ENCODE measurements at regions not wholly inside any gene's neighbourhood (a gene's known extent, or its start where the extent isn't known, plus 50 kb on each side); places are given as distances from the start of the nearest gene placed in this dataset.
"Not testable (repeated sequence)": the region's sequence is repeated elsewhere in the genome, so short reads cannot be mapped to it uniquely, and the experiment has no call there.

DNA sequence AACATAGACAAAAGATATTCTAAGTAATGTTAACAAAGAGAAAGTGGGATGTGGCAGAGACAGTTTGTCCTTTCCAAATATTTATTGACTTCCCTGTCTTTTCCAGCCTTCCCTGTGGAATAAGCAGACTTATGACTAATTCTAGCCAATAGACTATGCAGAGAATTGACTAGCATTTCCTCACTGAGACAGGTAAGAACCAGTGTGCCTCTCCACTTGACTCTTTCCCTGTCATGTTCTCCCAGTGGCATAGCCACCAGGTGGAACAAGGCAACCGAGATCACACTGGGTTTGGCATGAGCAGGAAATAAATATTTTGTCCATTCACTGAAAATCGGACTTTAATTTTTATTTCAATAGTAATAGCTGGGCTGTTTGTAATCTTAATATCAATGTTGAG lies 168.1 kb upstream of the CTAGE1 start:
- Histone ChIP-seq H3K4me1 (ENCODE audit: control insufficient read depth in 1 of 2, insufficient read depth in 2 of 2, low read length in 2 of 2) (no peaks in the 10 kb centered on the region), H3K9ac (ENCODE audit: low read depth in 1 of 2, low read length in 2 of 2) (no peak overlapping the region), H3K27ac (ENCODE audit: low read depth, low read length) (no peak overlapping the region), H3K27me3 (ENCODE audit: control insufficient read depth in 1 of 2, insufficient read depth in 2 of 2, low read length in 2 of 2) (no peaks in the 10 kb centered on the region), H3K4me3 (ENCODE audit: low read depth in 1 of 2, low read length in 2 of 2) (no peak overlapping the region), H3K36me3 (ENCODE audit: control insufficient read depth in 1 of 2, insufficient read depth in 2 of 2, low read length in 2 of 2) (no peaks in the 10 kb centered on the region), H3K9me3 (ENCODE audit: control insufficient read depth in 1 of 2, low read length in 2 of 2) (no peaks in the 10 kb centered on the region)

- Histone ChIP-seq H3K27ac (ENCODE audit: low read depth, low read length) (no peak overlapping the region), H3K27me3 (ENCODE audit: control insufficient read depth in 1 of 2, insufficient read depth in 2 of 2, low read length in 2 of 2) (no peaks in the 10 kb centered on the region), H3K9me3 (ENCODE audit: control insufficient read depth in 1 of 2, low read length in 2 of 2) (no peaks in the 10 kb centered on the region), H3K36me3 (ENCODE audit: control insufficient read depth in 1 of 2, insufficient read depth in 2 of 2, low read length in 2 of 2) (no peaks in the 10 kb centered on the region), H3K4me1 (ENCODE audit: control insufficient read depth in 1 of 2, insufficient read depth in 2 of 2, low read length in 2 of 2) (no peaks in the 10 kb centered on the region), H3K9ac (ENCODE audit: low read depth in 1 of 2, low read length in 2 of 2) (no peak overlapping the region), H3K4me3 (ENCODE audit: low read depth in 1 of 2, low read length in 2 of 2) (no peak overlapping the region)
These were observed 173.5 kb upstream of the CTAGE1 start for GRCh38 chr18:22591222-22591621.

- Histone ChIP-seq H3K4me3 (ENCODE audit: low read depth in 1 of 2, low read length in 2 of 2) (no peak overlapping the region), H3K36me3 (ENCODE audit: control insufficient read depth in 1 of 2, insufficient read depth in 2 of 2, low read length in 2 of 2) (no peaks in the 10 kb centered on the region), H3K9me3 (ENCODE audit: control insufficient read depth in 1 of 2, low read length in 2 of 2) (no peaks in the 10 kb centered on the region), H3K4me1 (ENCODE audit: control insufficient read depth in 1 of 2, insufficient read depth in 2 of 2, low read length in 2 of 2) (no peaks in the 10 kb centered on the region), H3K27ac (ENCODE audit: low read depth, low read length) (no peak overlapping the region), H3K9ac (ENCODE audit: low read depth in 1 of 2, low read length in 2 of 2) (no peak overlapping the region), H3K27me3 (ENCODE audit: control insufficient read depth in 1 of 2, insufficient read depth in 2 of 2, low read length in 2 of 2) (no peaks in the 10 kb centered on the region)
These were observed 176.5 kb upstream of the CTAGE1 start for GRCh38 chr18:22594155-22594690.

DNA sequence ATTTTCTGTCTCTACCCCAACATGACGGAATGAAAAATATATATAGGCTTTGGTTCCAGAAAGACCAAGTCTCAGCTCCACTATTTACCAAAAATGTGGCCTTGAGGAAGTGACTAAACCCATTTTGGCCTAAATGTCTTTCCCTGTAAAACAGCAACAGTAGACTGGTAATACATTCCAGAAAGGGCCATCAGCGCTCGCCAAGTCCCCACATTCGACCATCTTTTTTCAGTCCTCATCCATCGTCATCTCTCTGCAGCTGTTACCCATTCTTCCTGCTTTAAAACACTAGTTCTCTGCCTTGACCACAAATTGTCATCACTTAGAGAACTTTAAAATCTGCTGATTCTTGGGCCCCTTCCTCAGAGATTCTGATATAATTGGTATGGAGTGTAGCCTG lies 183.8 kb upstream of the CTAGE1 start:
- Histone ChIP-seq H3K9me3 (ENCODE audit: control insufficient read depth in 1 of 2, low read length in 2 of 2) (no peaks in the 10 kb centered on the region), H3K27me3 (ENCODE audit: control insufficient read depth in 1 of 2, insufficient read depth in 2 of 2, low read length in 2 of 2) (no peaks in the 10 kb centered on the region), H3K27ac (ENCODE audit: low read depth, low read length) (no peak overlapping the region)

GRCh38 chr18:22602456-22602855 lies 184.7 kb upstream of the CTAGE1 start:
- not testable (repeated sequence) for H3K27ac ChIP-seq (ENCODE audit: low read depth, low read length); H3K4me3 ChIP-seq (ENCODE audit: low read depth in 1 of 2, low read length in 2 of 2); H3K9ac ChIP-seq (ENCODE audit: low read depth in 1 of 2, low read length in 2 of 2); H3K27me3 ChIP-seq (ENCODE audit: control insufficient read depth in 1 of 2, insufficient read depth in 2 of 2, low read length in 2 of 2); H3K36me3 ChIP-seq (ENCODE audit: control insufficient read depth in 1 of 2, insufficient read depth in 2 of 2, low read length in 2 of 2); H3K9me3 ChIP-seq (ENCODE audit: control insufficient read depth in 1 of 2, low read length in 2 of 2)
- peaks cover 0 to 11% of the 10 kb centered on the region in 2 donors for H3K4me1 ChIP-seq (ENCODE audit: control insufficient read depth in 1 of 2, insufficient read depth in 2 of 2, low read length in 2 of 2)

More for the DNA sequence above, 183.8 kb upstream of the CTAGE1 start:
- Histone ChIP-seq H3K4me1 (ENCODE audit: control insufficient read depth in 1 of 2, insufficient read depth in 2 of 2, low read length in 2 of 2) (peaks cover 0 to 11% of the 10 kb centered on the region in 2 donors), H3K9ac (ENCODE audit: low read depth in 1 of 2, low read length in 2 of 2) (no peak overlapping the region), H3K4me3 (ENCODE audit: low read depth in 1 of 2, low read length in 2 of 2) (no peak overlapping the region), H3K36me3 (ENCODE audit: control insufficient read depth in 1 of 2, insufficient read depth in 2 of 2, low read length in 2 of 2) (no peaks in the 10 kb centered on the region)

DNA sequence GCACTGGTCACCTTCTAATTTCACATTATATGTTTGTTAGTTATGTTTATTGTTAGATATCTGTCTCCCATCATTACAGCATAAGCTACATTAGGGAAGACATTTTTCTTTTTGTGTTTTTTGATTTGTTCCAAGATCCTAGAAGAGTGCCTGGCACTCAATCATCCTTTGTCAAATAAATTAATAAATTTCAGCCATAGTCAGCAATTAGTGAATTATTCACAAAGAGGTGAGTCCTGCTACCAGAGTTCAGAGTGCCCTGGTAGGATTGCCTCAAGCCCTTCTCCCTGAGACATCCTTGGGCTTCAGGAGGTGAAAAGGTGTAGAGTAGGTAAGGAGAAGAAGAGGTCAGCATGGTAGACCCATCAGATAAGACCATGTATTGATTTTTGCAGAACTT lies 186.2 kb upstream of the CTAGE1 start:
- Histone ChIP-seq H3K9ac (ENCODE audit: low read depth in 1 of 2, low read length in 2 of 2) (no peak overlapping the region), H3K9me3 (ENCODE audit: control insufficient read depth in 1 of 2, low read length in 2 of 2) (no peaks in the 10 kb centered on the region), H3K27ac (ENCODE audit: low read depth, low read length) (no peak overlapping the region), H3K36me3 (ENCODE audit: control insufficient read depth in 1 of 2, insufficient read depth in 2 of 2, low read length in 2 of 2) (no peaks in the 10 kb centered on the region), H3K4me3 (ENCODE audit: low read depth in 1 of 2, low read length in 2 of 2) (no peak overlapping the region), H3K27me3 (ENCODE audit: control insufficient read depth in 1 of 2, insufficient read depth in 2 of 2, low read length in 2 of 2) (no peaks in the 10 kb centered on the region), H3K4me1 (ENCODE audit: control insufficient read depth in 1 of 2, insufficient read depth in 2 of 2, low read length in 2 of 2) (peaks cover 0 to 11% of the 10 kb centered on the region in 2 donors)

DNA sequence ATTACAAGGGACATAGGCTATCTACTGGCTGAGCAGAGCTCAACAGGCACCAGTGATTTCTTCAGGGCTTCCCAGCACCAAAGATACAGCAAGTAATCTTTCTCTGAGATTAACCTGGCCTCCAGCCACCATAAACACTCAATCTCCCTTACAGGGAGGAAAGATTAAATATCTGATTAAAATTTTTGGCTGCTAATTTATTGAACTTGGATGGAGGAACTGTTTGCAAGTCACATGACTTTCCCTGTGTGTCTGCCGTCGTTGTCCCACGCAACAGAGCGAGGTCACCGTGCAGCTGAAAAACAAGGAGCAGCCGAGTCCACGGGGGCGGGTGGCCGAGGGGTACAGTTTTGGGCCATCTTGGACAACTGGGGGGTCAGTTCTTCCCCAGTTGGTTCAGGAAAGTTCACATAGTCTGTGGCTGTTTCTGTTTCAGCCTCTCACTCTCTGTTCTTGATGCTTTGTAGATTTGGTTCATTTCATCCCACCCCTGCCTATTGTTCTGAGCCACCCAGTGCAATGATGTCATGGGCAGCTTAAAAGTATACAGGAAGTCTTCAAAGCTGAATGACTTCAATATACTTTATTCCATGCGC lies 186.8 kb upstream of the CTAGE1 start:
- no peaks in the 10 kb centered on the region for H3K36me3 ChIP-seq (ENCODE audit: control insufficient read depth in 1 of 2, insufficient read depth in 2 of 2, low read length in 2 of 2)
- H3K4me3 ChIP-seq (ENCODE audit: low read depth in 1 of 2, low read length in 2 of 2), result no peak overlapping the region
- H3K9me3 ChIP-seq (ENCODE audit: control insufficient read depth in 1 of 2, low read length in 2 of 2), result no peaks in the 10 kb centered on the region
- no peak overlapping the region for H3K9ac ChIP-seq (ENCODE audit: low read depth in 1 of 2, low read length in 2 of 2)
- no peak overlapping the region for H3K27ac ChIP-seq (ENCODE audit: low read depth, low read length)
- peaks cover 0 to 11% of the 10 kb centered on the region in 2 donors for H3K4me1 ChIP-seq (ENCODE audit: control insufficient read depth in 1 of 2, insufficient read depth in 2 of 2, low read length in 2 of 2)
- no peaks in the 10 kb centered on the region for H3K27me3 ChIP-seq (ENCODE audit: control insufficient read depth in 1 of 2, insufficient read depth in 2 of 2, low read length in 2 of 2)

DNA sequence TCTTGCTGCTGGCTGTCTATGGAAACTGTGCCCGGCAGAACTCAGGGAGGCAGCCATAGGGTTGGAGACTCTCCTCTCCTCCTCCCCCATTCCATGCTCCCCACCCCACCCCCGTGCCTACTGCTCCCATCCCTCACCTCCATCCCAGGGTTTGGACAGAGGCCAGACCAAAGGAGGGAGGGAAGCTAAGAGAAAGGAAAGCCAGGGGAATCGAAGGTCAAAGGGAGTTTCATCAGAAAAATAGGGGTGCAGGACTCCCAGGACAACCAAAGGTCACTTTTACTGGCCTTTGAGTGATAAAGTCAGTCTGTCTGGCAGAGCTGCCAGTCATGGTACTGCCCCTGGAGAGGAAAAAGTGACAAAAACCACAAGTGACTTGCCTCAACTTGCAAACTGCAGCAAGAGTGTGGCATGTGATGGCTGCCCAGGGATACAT lies 187.3 kb upstream of the CTAGE1 start:
- H3K4me1 ChIP-seq (ENCODE audit: control insufficient read depth in 1 of 2, insufficient read depth in 2 of 2, low read length in 2 of 2), result peaks cover 0 to 11% of the 10 kb centered on the region in 2 donors
- H3K4me3 ChIP-seq (ENCODE audit: low read depth in 1 of 2, low read length in 2 of 2), result no peak overlapping the region
- no peak overlapping the region for H3K9ac ChIP-seq (ENCODE audit: low read depth in 1 of 2, low read length in 2 of 2)
- H3K27me3 ChIP-seq (ENCODE audit: control insufficient read depth in 1 of 2, insufficient read depth in 2 of 2, low read length in 2 of 2), result no peaks in the 10 kb centered on the region
- no peaks in the 10 kb centered on the region for H3K36me3 ChIP-seq (ENCODE audit: control insufficient read depth in 1 of 2, insufficient read depth in 2 of 2, low read length in 2 of 2)
- H3K27ac ChIP-seq (ENCODE audit: low read depth, low read length), result no peak overlapping the region
- no peaks in the 10 kb centered on the region for H3K9me3 ChIP-seq (ENCODE audit: control insufficient read depth in 1 of 2, low read length in 2 of 2)

- Histone ChIP-seq H3K36me3 (ENCODE audit: control insufficient read depth in 1 of 2, insufficient read depth in 2 of 2, low read length in 2 of 2) (no peaks in the 10 kb centered on the region), H3K4me1 (ENCODE audit: control insufficient read depth in 1 of 2, insufficient read depth in 2 of 2, low read length in 2 of 2) (peaks cover 0 to 11% of the 10 kb centered on the region in 2 donors), H3K27ac (ENCODE audit: low read depth, low read length) (no peak overlapping the region), H3K9me3 (ENCODE audit: control insufficient read depth in 1 of 2, low read length in 2 of 2) (no peaks in the 10 kb centered on the region), H3K9ac (ENCODE audit: low read depth in 1 of 2, low read length in 2 of 2) (no peak overlapping the region), H3K27me3 (ENCODE audit: control insufficient read depth in 1 of 2, insufficient read depth in 2 of 2, low read length in 2 of 2) (no peaks in the 10 kb centered on the region), H3K4me3 (ENCODE audit: low read depth in 1 of 2, low read length in 2 of 2) (no peak overlapping the region)
These were observed 188.0 kb upstream of the CTAGE1 start for GRCh38 chr18:22605736-22606135.

DNA sequence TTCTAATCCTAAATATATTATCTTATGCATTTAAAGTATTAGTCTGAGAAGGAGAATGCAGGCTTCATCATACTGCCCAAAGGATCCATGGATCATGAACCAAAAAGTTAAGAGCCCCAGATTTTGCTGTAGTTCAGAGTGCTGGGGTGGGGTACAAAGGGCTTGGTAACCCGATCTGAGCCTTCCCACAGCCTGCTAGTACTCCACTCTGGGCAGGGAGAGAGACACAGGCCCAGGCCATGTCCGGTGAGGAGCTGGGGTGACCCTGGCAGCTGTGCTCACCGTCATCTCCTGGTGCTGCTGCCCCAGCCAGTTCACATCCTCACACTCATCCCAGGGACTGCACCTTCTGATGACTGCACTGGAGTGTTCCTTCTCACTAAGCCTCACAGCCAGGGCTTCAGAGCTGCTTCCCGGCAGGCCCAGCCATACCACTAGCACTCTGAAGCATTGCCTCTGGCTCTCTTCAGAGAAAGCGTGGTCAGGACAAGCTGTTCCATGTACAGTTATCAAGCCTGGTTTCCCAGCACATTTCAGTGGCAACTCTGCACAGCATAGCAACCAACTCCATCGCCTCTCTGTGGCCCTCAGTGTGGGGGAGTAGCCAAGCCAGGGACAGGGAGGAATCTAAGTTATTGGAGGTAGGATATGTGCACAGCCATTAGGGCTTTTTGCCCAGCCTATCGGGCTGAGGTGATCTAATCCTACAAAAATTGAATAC lies 189.0 kb upstream of the CTAGE1 start:
- peaks cover 0 to 11% of the 10 kb centered on the region in 2 donors for H3K4me1 ChIP-seq (ENCODE audit: control insufficient read depth in 1 of 2, insufficient read depth in 2 of 2, low read length in 2 of 2)
- no peaks in the 10 kb centered on the region for H3K36me3 ChIP-seq (ENCODE audit: control insufficient read depth in 1 of 2, insufficient read depth in 2 of 2, low read length in 2 of 2)
- no peak overlapping the region for H3K4me3 ChIP-seq (ENCODE audit: low read depth in 1 of 2, low read length in 2 of 2)
- no peaks in the 10 kb centered on the region for H3K27me3 ChIP-seq (ENCODE audit: control insufficient read depth in 1 of 2, insufficient read depth in 2 of 2, low read length in 2 of 2)
- H3K27ac ChIP-seq (ENCODE audit: low read depth, low read length), result no peak overlapping the region
- H3K9me3 ChIP-seq (ENCODE audit: control insufficient read depth in 1 of 2, low read length in 2 of 2), result no peaks in the 10 kb centered on the region
- H3K9ac ChIP-seq (ENCODE audit: low read depth in 1 of 2, low read length in 2 of 2), result no peak overlapping the region
